Heart left ventricle (tissue), 13 donors: ENCODE measurements at regions not wholly inside any gene's neighbourhood (a gene's known extent, or its start where the extent isn't known, plus 50 kb on each side); places are given as distances from the start of the nearest gene placed in this dataset.

Experiments
- POLR2A ChIP-seq, 2 donors: fragments of 450-650 bp; IDR thresholded peaks; one replicate each; pipeline ENCODE4 v1.6.1; 2017; ENCODE audit warnings: antibody characterized with exemption in 2 of 2, mild to moderate bottlenecking in 2 of 2, moderate library complexity in 2 of 2
- TF ChIP-seq, protein P1 (sequence below), 12 donors: fragments of 200-600 bp; sonication (generic) in 4 of 12; IDR thresholded peaks; one replicate each; pipeline versions ENCODE4 v1.5.0 to v1.8.0; 2018 to 2022; ENCODE audit warnings: antibody characterized with exemption in 12 of 12, mild to moderate bottlenecking in 5 of 12
- donor health status: ischemic (EF 13 %, LVEDD 7.1; RV severe dilation, severe dysfunction).
- donor health status: DM: no; HTN: yes; CAD: no.
- donor health status: DM: no; HTN: no; CAD: no.
- donor health status: ischemic (EF 25% LVEDD 6.9; RV normal size, moderate dysfunction).
- donor health status: ischemic (EF 25% LVEDD 5.7; RV mildly dilated, moderate dysfunction).
- donor health status: ischemic (EF 35%, LVEDD 5.7; RV mildly dilated, moderate dysfunction).
- donor health status: nonischemic (EF 11% LVEDD 7.7; RV severe dilation, severe dysfunction).
- donor health status: DM: yes; HTN: yes; CAD: no.
- donor health status: PGD.
- donor health status: ischemic (EF 29% LVEDD 5.4; RV normal size, mild dysfunction).
- donor health status: nonischemic (EF 23%, LVEDD 6.1; RV moderate dilation, normal function).

DNA sequence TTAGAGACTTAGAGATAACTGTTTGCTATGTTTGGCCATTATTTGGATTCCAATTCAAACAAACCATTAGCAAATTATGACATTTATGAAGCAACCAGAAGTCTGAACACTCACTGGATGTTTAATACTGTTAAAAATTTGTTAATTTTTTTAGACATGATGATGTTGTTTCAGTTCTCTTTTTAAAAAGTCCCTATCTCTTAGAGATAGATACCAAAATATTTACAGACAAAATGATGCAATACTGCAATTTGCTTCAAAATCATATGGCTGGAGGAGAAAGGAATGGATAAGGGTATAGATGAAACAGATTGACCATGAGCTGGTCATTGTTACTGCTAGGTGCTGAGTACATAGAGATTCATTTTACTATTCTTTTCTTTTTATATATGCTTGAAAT, 534.6 kb downstream of the BCOR start:
- TF ChIP-seq, protein P1, sequence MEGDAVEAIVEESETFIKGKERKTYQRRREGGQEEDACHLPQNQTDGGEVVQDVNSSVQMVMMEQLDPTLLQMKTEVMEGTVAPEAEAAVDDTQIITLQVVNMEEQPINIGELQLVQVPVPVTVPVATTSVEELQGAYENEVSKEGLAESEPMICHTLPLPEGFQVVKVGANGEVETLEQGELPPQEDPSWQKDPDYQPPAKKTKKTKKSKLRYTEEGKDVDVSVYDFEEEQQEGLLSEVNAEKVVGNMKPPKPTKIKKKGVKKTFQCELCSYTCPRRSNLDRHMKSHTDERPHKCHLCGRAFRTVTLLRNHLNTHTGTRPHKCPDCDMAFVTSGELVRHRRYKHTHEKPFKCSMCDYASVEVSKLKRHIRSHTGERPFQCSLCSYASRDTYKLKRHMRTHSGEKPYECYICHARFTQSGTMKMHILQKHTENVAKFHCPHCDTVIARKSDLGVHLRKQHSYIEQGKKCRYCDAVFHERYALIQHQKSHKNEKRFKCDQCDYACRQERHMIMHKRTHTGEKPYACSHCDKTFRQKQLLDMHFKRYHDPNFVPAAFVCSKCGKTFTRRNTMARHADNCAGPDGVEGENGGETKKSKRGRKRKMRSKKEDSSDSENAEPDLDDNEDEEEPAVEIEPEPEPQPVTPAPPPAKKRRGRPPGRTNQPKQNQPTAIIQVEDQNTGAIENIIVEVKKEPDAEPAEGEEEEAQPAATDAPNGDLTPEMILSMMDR (IDR thresholded peaks at IDR 0.05) = no peak
- no peak for TF ChIP-seq POLR2A (IDR thresholded peaks at IDR 0.05)
